NCI-H345 (cell line): ENCODE measurements at regions not wholly inside any gene's neighbourhood (a gene's known extent, or its start where the extent isn't known, plus 50 kb on each side); places are given as distances from the start of the nearest gene placed in this dataset.
"Not testable (repeated sequence)": the region's sequence is repeated elsewhere in the genome, so short reads cannot be mapped to it uniquely, and the experiment has no call there.

Experiments used
- DNase-seq: peaks from one replicate; lab custom pipeline; 2025; lab: John Stamatoyannopoulos, UW

DNA sequence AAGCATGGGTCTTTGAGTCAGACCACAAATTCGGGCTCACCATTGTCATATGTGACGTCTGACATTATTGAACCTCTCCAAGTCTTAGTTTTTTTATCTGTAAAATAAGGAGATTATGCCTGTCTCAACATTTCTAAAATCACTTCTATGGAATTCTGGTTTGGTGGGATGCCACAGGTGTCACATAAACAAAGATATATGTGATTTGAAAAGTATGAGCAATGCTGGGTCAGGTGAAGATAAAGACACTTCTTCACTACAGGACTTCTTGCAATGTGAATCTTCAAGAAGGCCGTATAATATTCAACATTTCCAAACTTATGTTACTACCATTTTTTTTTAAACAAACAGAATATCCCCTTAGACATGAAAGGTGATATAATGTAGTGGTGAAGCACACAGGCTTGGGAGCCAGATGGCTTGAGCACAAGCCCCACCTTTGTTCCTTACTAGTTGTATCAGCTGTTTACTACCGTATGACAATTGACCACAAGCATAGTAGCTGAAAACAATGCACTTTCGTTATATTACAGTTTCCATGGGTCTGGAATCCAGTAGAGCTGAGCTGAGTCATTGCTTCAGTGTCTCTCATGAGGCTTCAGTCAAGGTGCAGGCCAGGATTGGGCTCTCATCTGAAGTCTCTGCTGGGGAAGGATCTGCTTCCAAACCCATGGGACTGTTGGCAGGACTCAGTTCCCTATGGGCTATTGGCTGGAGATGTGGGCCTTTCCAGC lies 87.7 kb downstream of the UTP18 start:
- DNase-seq: no peak

DNA sequence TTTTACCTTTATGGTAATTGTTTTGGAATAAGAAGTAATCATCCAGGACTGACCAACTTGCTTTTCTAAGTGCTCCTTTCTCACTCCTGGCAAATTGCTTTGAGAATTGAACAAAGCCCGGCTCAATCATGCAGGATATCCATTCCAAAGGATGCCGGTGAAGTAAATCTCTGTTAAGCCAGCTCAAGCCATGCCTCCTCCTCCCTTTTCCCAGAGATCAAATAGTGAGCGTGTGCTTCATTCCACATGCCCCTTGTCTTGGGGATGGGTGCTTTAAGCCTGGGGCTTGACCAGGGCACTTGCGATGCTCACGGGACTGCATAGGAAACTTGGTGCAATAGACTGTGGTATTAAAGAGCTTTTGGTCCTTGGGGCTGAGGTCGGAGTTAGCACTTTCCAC lies 90.7 kb downstream of the UTP18 start:
- DNase-seq: no peak

DNA sequence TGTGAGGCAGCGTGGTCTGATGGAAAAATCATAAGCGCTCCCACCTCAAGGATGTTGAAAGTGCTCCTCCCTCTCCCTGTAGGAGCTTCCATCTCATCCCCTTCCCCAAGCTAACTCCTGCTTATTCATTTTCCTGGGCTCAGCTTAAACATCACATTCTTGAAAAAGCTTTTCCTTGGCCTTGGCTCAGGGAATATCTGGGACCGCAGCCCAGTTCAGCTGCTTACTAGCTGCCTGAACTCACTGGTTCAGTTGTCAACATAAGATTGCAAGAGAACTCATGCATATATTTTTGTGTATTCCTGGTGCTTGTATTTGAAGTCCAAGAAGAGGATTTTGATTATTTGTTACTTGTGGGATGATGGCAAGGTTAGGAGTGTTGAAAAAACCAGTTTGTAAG lies 91.5 kb downstream of the UTP18 start:
- DNase-seq: no peak

DNA sequence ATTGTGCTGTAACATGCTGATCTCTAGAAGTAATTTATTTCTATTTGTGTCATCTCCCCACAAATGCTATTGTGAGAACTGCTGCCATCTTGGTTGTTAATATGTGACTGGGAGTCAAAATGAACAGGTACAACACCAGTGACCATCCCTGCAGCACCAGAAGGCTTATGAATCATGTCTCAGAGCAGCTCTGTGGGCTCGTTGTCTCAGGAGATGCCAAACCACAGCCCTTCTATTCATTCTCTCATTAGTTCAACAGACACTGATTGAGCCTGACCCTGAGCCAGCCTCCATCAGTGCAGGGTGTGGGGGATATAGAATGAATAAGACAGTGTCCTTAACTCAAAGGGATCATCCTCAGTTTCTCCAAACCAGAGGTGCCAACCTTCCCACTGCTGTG lies 92.5 kb downstream of the UTP18 start:
- no peak for DNase-seq

DNA sequence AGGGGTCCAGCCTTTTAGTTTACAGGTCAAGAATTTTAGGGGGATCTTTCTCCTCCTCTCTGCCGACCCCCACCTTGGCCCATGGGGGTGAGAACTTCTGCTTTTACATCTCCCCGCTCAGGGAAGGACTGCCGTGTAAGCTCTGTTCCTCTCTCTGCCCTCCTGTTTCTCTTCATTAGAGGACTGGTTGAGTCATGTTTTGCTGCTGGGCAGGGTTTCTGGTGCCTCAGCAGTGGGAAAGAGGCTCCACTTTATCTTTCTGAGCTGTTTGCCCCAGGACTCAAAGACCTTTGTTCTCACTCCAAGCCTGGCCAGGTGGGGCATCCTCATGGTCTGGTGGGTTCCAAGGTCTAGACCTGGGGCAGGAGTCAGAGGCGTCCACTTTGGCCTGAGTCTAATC lies 93.0 kb downstream of the UTP18 start:
- no peak for DNase-seq

DNA sequence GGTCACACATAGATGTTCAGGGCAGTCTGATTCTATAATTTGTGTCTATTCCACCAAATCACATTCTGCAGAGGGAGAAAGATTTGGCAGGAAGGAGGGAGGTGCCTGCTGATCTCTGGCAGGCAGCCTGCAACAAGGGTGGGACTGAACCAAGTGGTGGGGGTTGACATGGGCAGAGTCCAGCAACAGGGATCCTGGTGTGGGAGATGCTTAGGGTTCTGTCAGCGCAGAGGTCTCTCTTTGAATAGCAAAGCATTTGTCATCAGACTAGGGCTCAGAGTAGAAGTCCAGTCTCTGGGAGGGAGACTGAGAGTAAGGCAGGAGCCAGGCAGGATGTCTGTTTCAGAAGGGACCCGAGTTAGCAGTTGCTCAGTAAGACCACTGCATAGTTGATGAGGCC lies 94.6 kb downstream of the UTP18 start:
- DNase-seq: no peak

DNA sequence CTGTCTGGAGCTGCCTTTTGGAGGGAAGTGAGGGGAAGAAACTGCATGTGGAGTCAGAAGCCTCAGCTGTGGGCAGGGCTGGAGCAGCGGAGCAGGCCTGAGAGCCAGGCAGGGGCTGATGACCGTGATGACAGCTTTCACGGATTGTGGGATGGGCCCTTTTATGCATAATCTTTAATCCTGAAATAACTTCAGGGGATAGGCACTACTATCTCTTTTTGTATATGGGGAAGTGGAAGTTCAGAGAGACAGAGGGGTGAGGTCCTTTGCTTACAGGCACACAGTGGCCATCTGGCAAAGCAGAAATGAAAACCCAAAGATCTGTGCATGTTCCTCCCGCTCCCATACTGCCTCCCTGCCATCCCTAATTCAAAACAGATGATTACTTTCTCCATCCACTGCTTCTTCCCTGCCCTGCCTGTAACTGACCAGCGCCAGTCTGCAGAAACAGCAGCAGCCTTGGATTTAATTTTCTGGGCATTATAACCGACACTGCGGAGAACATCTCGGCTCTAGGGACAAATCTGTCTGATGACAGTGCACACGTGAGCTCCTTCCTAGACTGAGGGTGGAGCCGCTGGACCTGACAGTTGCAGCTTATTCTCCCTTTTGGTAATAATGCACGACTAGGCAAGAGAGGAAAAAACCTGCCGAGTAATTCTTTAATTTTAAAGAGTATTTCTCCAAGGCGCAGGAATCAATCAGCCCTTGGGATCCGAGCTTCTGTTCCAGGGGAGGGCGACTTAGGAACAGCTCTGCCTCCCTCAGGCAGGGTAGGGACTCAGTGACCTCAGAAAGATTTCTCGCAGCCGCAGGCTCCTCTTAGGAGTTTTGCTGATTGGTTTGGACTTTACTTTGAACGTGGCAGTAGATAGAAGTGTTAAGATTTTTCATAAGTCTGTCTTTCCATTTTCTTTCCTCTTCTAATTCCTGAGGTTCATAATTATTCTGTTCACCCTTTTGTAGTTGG lies 95.4 kb downstream of the UTP18 start:
- no peak for DNase-seq

DNA sequence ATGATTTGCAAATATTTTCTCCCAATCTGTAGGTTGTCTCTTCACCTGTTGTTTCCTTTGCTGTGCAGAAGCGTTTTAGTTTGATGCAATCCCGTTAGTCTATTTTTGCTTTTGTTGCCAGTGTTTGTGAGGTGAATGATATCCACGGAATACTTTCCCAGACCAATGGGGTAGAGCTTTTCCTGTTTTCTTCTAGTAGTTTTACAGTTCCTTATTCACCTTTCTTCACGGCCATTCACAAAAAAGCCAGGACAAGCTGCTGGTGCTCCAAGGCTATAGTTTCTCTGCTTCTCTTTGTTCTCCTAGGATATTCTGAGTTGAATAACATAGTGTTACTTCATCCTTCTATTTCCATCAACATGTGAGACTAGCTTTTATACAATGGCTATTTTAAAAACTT lies 98.7 kb downstream of the UTP18 start:
- no peak for DNase-seq

DNA sequence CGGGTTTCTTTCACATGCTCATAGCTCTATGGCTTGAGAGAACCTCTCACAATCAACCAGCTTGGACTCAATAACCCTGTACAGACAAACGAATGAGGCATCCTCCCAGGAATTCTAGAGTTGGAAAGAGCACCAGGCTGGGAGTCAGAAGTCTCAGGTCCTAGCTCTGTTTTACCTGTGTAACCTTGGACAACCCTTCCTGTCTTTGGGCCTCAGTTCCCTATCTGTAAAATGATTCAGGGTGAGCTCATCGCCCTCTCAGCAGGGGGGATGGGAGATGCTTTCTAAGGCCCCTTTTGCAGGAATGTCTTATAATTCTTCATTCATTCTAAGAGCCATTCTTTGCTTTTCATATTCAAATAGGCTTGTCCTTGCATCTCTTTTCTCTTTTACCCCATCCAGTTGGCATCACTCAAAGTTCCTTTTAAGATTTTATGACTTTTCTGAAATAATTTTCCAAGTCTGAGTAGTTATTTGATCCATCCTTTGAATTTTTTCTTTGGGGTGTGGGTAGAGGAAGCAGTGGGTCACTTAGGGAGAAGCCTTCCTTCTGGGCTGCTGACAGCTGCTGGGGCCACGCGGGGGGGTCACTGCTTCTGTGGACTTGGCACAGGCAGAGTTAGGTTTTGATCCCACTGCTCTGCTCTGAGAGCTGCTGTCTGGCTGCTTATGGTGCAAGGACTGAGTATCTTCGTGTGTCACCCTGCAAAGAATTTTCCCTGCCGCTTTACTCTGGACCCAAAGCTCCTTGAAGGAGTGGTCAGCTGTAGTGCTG lies 102.7 kb downstream of the UTP18 start:
- DNase-seq: no peak

DNA sequence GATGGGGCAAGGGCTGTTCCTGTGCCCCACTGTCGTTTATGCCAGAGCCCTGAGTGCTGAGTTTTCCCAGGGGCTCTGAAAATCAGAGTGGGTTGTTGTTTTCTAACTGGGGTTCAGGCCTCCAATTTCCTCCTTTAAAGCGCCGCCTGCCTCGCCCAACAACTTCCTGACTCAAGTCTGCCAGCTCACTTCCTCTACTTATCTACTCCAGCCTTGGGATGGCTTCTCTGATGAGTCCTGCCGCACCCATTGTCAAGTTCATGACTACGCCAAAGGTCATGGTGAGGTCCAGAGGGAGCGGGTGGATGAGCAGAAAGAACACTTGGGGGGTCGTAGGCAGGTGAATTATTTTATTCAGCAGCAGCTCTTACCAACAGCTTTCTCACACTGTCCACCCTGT lies 104.7 kb downstream of the UTP18 start:
- no peak for DNase-seq

DNA sequence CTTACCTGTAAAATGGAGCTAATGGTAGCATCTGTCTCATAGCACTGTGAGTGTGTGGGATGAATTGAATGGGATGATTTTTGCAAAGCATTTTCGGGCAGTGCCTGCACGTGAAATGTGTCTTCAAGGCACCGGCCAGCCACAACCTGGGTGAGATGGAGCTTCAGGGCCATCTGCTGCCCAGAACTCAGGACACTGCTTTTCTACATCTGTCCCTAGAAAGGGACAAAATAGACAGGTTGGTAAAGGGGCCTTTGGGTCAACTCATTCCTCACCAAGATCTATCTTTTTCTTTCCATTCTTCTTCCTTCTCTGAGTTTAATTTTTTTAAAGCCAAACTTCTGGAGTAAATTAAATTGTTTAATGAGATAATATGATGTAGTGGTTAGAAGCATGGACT lies 106.5 kb downstream of the UTP18 start:
- DNase-seq: no peak

DNA sequence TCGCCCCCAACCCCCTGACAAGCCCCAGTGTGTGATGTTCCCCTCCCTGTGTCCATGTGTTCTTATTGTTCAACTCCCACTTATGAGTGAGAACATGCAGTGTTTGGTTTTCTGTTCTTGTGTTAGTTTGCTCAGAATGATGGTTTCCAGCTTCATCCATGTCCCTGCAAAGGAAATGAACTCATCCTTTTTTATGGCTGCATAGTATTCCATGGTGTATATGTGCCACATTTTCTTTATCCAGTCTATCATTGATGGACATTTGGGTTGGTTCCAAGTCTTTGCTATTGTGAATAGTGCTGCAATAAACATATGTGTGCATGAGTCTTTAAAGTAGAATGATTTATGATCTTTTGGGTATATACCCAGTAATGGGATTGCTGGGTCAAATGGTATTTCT lies 107.5 kb downstream of the UTP18 start:
- DNase-seq: not testable (repeated sequence)

DNA sequence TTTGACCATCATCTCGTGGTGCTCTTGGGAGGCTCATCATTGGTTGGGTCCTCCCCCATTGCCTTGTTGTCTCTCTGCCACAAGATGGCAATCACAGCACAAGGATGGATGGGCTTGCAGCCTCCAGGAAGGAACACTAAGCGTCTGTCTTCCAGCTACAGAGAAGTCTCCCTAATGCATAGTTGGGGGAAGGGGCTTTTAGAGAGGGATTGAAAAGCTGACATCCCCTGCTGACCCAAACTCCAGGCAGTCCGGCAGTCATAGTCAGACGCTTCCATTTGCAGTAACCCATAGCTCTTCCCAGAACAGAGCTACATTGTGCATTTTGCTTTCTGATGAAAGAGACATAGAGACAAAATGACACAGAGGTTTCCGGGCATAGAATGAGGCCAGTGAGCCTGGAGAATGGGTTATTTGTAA lies 111.4 kb downstream of the UTP18 start:
- peak; percentile 65 for DNase-seq

DNA sequence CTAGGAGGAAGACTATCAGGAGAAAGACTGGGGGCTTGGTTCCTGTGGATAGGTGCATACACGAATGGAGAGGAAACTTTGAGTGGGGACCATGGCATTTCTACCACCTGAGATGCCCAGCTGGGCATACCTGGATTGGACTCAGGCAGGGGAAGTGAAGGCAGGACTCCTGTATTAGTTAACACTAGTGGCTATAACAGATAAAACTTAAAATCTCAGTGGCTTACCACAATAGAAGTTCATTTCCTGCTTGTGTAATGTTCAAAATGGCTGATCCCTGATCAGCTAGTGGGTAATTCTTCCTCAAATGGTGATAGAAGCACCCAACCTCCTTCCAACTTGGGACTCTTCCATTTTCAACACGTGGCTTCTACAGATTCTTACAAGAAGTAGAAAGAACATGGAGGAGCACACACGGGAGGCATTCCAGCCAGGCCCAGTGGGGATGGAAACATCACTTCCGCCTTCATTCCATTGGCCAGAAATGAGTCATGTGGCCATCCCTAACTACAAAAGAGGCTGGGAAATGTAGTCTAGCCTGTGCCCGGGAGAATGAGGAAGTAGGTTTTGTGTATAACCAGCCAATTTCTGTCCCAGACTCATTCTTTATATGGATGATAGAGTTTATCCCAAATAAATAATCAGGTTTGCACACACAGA lies 112.1 kb downstream of the UTP18 start:
- peak; percentile 19 for DNase-seq

DNA sequence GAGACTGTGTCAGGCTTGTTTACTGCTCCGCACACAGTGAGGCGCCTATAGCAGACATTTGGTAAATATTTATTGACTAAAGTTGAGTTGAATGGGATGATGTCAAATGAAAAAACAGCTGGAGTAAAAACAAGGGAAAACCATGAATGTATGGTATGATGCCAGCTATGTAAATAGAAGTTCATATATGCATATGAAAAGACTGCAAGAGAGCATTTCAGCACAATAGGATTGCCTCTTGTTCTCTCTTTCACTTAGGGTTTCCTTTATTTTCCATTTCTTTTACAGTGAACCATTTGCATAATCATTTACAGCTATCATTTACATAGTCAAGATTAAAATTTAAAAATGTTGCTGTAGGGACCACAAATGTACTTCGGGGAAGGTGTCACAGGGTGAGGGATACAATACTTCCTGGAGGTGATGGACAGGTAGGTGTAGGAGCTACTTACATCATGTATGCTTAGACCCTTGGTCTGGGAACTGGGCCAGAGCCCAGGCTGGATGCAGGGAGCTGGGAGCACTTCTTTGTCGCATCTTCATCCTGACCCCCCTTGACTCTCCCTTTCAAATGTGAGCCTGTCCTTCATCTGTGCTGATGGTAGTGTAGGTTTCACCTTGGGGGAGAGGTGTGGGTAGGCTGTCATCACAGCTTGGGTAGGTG lies 113.3 kb downstream of the UTP18 start:
- peak; percentile 74 for DNase-seq

DNA sequence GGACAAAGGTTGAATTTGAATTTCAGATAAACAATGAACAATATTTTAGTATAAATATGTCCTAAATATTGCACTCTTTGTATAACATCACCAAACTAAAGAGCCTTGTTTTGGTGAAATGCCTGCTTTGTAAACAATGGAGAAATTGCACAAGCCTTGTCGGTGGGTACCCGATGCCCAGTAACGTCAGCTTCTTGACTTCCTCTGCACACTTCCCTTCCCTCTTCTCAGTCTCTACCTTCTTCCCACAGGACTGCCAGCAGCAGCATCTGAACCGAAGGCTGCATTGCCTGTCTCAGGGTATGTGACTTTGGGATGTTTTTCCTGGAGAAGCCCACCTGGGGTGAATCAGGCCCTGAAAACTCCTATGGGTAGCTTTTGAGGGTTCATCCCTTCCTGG lies 113.9 kb downstream of the UTP18 start:
- DNase-seq: no peak

DNA sequence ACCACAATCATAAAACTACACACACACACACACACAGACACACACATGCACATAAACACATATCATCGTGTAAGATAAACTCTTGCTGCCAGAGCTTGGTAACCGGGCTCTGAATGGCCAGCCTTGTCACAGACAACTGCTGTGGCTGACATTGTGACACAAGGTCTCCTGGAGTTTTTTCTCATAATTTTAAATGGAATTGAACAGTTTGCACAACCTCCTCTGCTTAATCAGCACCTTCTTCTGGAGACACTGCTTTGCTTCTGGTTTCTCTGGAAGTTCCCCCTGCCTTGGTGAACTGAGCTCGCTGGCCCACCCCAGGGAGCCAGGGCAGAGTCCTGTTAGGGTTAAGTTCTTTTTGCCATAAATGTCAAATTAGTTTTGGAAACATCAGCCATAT lies 115.4 kb downstream of the UTP18 start:
- DNase-seq: no peak

DNA sequence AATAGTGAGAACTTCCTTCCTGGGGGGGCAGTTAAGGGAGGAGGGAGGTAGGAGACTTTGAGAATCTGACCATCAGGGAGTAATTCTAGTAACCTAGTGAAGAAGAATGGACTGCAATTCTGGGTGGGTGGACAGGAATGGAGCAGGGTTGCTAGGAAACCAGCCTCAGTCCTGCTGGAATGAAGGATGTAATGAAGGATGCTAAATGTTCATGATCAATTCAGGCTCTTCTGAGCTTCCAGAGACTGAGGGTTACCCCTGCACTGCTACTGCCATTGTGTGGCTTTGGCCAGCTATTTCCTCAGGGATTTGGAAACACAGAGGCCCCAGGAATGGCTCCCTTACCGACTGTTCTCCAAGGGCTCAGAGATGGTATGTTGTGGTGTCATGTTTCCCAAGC lies 116.4 kb downstream of the UTP18 start:
- DNase-seq: no peak

DNA sequence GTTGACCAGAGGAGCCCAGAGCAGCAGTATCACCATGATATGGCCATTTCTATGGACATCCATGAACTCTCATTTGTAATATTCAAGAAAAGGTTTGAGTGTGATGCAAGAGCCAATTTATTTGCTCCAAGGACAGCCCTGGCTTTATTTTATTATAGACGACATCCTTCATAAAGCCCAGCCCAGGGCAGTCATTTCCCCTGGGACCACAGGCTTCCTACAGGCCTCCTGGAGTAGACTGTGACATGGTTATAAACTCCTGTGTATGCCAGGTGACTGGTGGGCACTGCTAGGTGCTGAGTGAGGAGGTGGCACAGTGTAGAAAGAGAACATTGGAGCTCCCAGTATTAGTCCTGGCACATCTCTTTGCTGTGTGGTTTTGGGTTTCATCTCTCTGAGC lies 120.9 kb downstream of the UTP18 start:
- no peak for DNase-seq

DNA sequence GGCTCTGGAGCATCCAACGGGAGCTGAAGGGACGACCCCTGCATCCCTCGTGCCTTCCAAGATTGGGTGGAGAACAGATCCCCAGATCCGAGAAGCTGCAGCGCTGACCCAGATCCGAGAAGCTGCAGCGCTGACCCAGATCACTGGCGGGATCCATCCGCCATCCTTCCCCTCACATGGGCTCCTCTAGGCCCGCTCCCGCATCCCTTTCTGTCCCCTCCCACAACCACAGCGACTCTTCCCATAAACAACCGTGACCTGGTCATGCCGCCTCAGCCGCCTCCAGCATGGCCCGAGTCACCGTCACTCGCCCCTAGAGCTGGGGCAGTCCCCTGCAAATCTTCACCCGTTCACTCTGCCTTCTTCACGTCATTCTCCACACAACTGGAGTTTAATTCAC lies 124.9 kb downstream of the UTP18 start:
- no peak for DNase-seq

DNA sequence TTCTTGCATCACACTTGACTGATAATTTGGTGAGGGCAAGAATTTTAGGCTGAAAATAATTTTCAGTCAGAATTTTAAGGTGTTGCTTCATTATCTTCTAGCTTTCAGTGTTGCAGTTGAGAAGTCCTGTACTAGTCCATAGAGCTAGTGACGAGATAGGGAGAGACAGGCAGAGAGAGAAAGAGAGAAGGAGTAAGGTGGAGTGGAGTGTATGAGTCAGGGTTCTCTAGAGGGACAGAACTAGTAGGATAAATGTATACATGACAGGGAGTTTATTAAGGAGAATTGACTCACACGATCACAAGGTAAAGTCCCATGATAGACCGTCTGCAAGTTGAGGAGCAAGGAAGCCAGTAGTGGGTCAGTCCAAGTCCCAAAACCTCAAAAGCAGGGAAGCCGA lies 127.2 kb downstream of the UTP18 start:
- DNase-seq: no peak

DNA sequence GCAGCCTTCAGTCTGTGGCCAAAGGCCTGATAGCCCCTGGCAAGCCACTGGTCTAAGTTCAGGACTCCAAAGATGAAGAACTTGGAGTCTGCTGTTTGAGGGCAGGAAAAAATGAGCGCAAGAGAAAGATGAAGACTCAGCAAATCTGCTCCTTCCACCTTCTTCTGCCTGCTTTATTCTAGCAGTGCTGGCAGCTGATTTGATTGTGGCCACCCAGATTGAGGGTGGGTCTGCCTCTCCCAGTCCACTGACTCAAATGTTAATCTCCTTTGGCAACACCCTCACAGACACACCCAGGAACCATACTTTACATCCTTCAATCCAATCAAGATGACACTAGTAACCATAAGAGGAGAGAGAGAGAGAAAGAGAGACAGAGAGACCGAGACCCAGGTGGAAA lies 127.6 kb downstream of the UTP18 start:
- no peak for DNase-seq
